Transverse colon (tissue), 4 donors: ENCODE measurements at regions not wholly inside any gene's neighbourhood (a gene's known extent, or its start where the extent isn't known, plus 50 kb on each side); places are given as distances from the start of the nearest gene placed in this dataset.

Source experiments
- POLR2A ChIP-seq: fragments of 450-650 bp; IDR thresholded peaks from one replicate; pipeline ENCODE4 v1.6.1; 2016; ENCODE audit warnings: antibody characterized with exemption, mild to moderate bottlenecking, moderate library complexity
- POLR2AphosphoS5 ChIP-seq, 3 donors: sonication (generic); formaldehyde crosslinking; IDR thresholded peaks; one replicate each; pipeline ENCODE4 v1.6.1; 2016; ENCODE audit warnings: antibody characterized with exemption in 3 of 3
- TF ChIP-seq, protein P1 (sequence below), 5 experiments: fragments of 200-600 bp in 3 of 5; fragments of 450-650 bp in 2 of 5; sonication (generic) in 3 of 5; IDR thresholded peaks; 1 replicate in 2 of 5; 2 replicates in 3 of 5; pipeline ENCODE4 v1.5.1; 2016 to 2017; ENCODE audit warnings: antibody characterized with exemption in 5 of 5, inconsistent platforms in 3 of 5, mild to moderate bottlenecking in 2 of 5, moderate library complexity in 1 of 5

DNA sequence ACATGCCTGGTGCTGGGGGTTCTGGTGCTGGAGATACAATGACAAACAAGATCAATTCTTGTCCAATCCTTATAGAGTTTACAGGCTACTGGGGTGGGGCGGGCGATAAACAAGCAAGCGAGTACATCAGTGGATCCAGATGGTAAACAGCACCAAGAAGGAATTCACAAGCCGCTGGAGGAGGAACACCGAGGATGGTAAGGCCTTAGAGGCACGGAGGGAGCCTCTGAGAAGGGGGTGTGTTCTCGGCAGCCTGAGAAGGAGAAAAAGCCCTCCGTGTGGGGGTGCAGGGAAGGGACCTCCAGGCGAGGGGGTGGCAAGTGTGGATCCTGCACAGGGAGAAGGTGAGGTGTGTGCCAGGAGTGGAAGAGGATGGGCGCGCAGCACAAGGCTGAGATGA lies 276.5 kb upstream of the FOXQ1 start:
- TF ChIP-seq, protein P1, sequence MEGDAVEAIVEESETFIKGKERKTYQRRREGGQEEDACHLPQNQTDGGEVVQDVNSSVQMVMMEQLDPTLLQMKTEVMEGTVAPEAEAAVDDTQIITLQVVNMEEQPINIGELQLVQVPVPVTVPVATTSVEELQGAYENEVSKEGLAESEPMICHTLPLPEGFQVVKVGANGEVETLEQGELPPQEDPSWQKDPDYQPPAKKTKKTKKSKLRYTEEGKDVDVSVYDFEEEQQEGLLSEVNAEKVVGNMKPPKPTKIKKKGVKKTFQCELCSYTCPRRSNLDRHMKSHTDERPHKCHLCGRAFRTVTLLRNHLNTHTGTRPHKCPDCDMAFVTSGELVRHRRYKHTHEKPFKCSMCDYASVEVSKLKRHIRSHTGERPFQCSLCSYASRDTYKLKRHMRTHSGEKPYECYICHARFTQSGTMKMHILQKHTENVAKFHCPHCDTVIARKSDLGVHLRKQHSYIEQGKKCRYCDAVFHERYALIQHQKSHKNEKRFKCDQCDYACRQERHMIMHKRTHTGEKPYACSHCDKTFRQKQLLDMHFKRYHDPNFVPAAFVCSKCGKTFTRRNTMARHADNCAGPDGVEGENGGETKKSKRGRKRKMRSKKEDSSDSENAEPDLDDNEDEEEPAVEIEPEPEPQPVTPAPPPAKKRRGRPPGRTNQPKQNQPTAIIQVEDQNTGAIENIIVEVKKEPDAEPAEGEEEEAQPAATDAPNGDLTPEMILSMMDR (IDR thresholded peaks at IDR 0.05), result no peak
- TF ChIP-seq POLR2AphosphoS5 (IDR thresholded peaks at IDR 0.05) (no peak), POLR2A (no peak)
